ENCODE measurements at regions not wholly inside any gene's neighbourhood (a gene's known extent, or its start where the extent isn't known, plus 50 kb on each side); places are given as distances from the start of the nearest gene placed in this dataset.
"Not testable (repeated sequence)": the region's sequence is repeated elsewhere in the genome, so short reads cannot be mapped to it uniquely, and the experiment has no call there.

GRCh38 chr3:168796339-168796738 is 700.6 kb upstream of the GOLIM4 start:
- Mint-ChIP-seq H3K27me3 (ENCODE audit: low read depth) (no peaks in the 10 kb centered on the region), H3K4me1 (ENCODE audit: low read depth) (no peaks in the 10 kb centered on the region), H3K4me3 (no peak overlapping the region), H3K36me3 (ENCODE audit: insufficient read depth) (no peaks in the 10 kb centered on the region), H3K9me3 (no peaks in the 10 kb centered on the region)
- ATAC-seq (no peak), DNase-seq (no peak)

- Mint-ChIP-seq H3K4me1 (ENCODE audit: low read depth) (no peaks in the 10 kb centered on the region), H3K9me3 (no peaks in the 10 kb centered on the region), H3K27me3 (ENCODE audit: low read depth) (no peaks in the 10 kb centered on the region), H3K4me3 (no peak overlapping the region), H3K36me3 (ENCODE audit: insufficient read depth) (no peaks in the 10 kb centered on the region)
- DNase-seq (no peak), ATAC-seq (no peak)
These were observed 698.7 kb upstream of the GOLIM4 start for GRCh38 chr3:168794427-168794826.

- Mint-ChIP-seq H3K36me3 (ENCODE audit: insufficient read depth) (no peaks in the 10 kb centered on the region), H3K4me1 (ENCODE audit: low read depth) (no peaks in the 10 kb centered on the region), H3K27me3 (ENCODE audit: low read depth) (no peaks in the 10 kb centered on the region), H3K9me3 (peaks cover 14% of the 10 kb centered on the region), H3K4me3 (no peak overlapping the region)
- no peak for ATAC-seq
- DNase-seq, result no peak
These were observed 686.5 kb upstream of the GOLIM4 start for GRCh38 chr3:168782193-168782592.

GRCh38 chr3:168779970-168780645 is 684.4 kb upstream of the GOLIM4 start:
- H3K27me3 Mint-ChIP-seq (ENCODE audit: low read depth); ATAC-seq; DNase-seq; H3K4me1 Mint-ChIP-seq (ENCODE audit: low read depth); H3K36me3 Mint-ChIP-seq (ENCODE audit: insufficient read depth); H3K4me3 Mint-ChIP-seq: not testable (repeated sequence)
- H3K9me3 Mint-ChIP-seq, result peaks cover 14% of the 10 kb centered on the region

- H3K9me3 Mint-ChIP-seq, result peaks cover 9% of the 10 kb centered on the region
- ATAC-seq (no peak), DNase-seq (no peak)
- no peak overlapping the region for H3K4me3 Mint-ChIP-seq
- no peaks in the 10 kb centered on the region for H3K36me3 Mint-ChIP-seq (ENCODE audit: insufficient read depth)
- no peaks in the 10 kb centered on the region for H3K27me3 Mint-ChIP-seq (ENCODE audit: low read depth)
- H3K4me1 Mint-ChIP-seq (ENCODE audit: low read depth), result no peaks in the 10 kb centered on the region
These were observed 658.0 kb upstream of the GOLIM4 start for GRCh38 chr3:168753724-168754123.

- Mint-ChIP-seq H3K9me3 (peaks cover 3% of the 10 kb centered on the region), H3K36me3 (ENCODE audit: insufficient read depth) (no peaks in the 10 kb centered on the region), H3K4me3 (no peak overlapping the region), H3K27me3 (ENCODE audit: low read depth) (no peaks in the 10 kb centered on the region), H3K4me1 (ENCODE audit: low read depth) (no peaks in the 10 kb centered on the region)
- ATAC-seq (no peak), DNase-seq (no peak)
These were observed 656.6 kb upstream of the GOLIM4 start for GRCh38 chr3:168752339-168752738.

- no peaks in the 10 kb centered on the region for H3K36me3 Mint-ChIP-seq (ENCODE audit: insufficient read depth)
- DNase-seq, result no peak
- no peaks in the 10 kb centered on the region for H3K27me3 Mint-ChIP-seq (ENCODE audit: low read depth)
- H3K4me3 Mint-ChIP-seq, result no peak overlapping the region
- no peaks in the 10 kb centered on the region for H3K4me1 Mint-ChIP-seq (ENCODE audit: low read depth)
- H3K9me3 Mint-ChIP-seq, result peaks cover 17% of the 10 kb centered on the region
- no peak for ATAC-seq
These were observed 652.0 kb upstream of the GOLIM4 start for GRCh38 chr3:168747697-168748096.

GRCh38 chr3:168738527-168739325 is 643.0 kb upstream of the GOLIM4 start:
- peaks cover 21% of the 10 kb centered on the region for H3K9me3 Mint-ChIP-seq
- H3K4me1 Mint-ChIP-seq (ENCODE audit: low read depth), result no peaks in the 10 kb centered on the region
- no peak overlapping the region for H3K4me3 Mint-ChIP-seq
- no peaks in the 10 kb centered on the region for H3K36me3 Mint-ChIP-seq (ENCODE audit: insufficient read depth)
- ATAC-seq, result no peak
- no peaks in the 10 kb centered on the region for H3K27me3 Mint-ChIP-seq (ENCODE audit: low read depth)
- no peak for DNase-seq

- no peak for ATAC-seq
- no peak for DNase-seq
- Mint-ChIP-seq H3K9me3 (peaks cover 26% of the 10 kb centered on the region), H3K4me3 (no peak overlapping the region), H3K4me1 (ENCODE audit: low read depth) (no peaks in the 10 kb centered on the region), H3K27me3 (ENCODE audit: low read depth) (no peaks in the 10 kb centered on the region), H3K36me3 (ENCODE audit: insufficient read depth) (no peaks in the 10 kb centered on the region)
These were observed 640.5 kb upstream of the GOLIM4 start for GRCh38 chr3:168736202-168736601.

- H3K9me3 Mint-ChIP-seq, result peaks cover 25% of the 10 kb centered on the region
- DNase-seq (no peak), ATAC-seq (no peak)
- no peaks in the 10 kb centered on the region for H3K27me3 Mint-ChIP-seq (ENCODE audit: low read depth)
- no peaks in the 10 kb centered on the region for H3K36me3 Mint-ChIP-seq (ENCODE audit: insufficient read depth)
- H3K4me1 Mint-ChIP-seq (ENCODE audit: low read depth), result no peaks in the 10 kb centered on the region
- no peak overlapping the region for H3K4me3 Mint-ChIP-seq
These were observed 634.3 kb upstream of the GOLIM4 start for GRCh38 chr3:168730073-168730472.

GRCh38 chr3:168722091-168722490 is 626.4 kb upstream of the GOLIM4 start:
- Mint-ChIP-seq H3K4me3 (no peak overlapping the region), H3K27me3 (ENCODE audit: low read depth) (no peaks in the 10 kb centered on the region), H3K4me1 (ENCODE audit: low read depth) (no peaks in the 10 kb centered on the region), H3K36me3 (ENCODE audit: insufficient read depth) (no peaks in the 10 kb centered on the region), H3K9me3 (peaks cover 12% of the 10 kb centered on the region)
- ATAC-seq (no peak), DNase-seq (no peak)

- Mint-ChIP-seq H3K36me3 (ENCODE audit: insufficient read depth) (no peaks in the 10 kb centered on the region), H3K27me3 (ENCODE audit: low read depth) (no peaks in the 10 kb centered on the region), H3K4me1 (ENCODE audit: low read depth) (no peaks in the 10 kb centered on the region), H3K9me3 (no peaks in the 10 kb centered on the region), H3K4me3 (no peak overlapping the region)
- no peak for DNase-seq
- ATAC-seq, result no peak
These were observed 619.0 kb upstream of the GOLIM4 start for GRCh38 chr3:168714609-168715240.

GRCh38 chr3:168709073-168709472 is 613.3 kb upstream of the GOLIM4 start:
- Mint-ChIP-seq H3K9me3 (no peaks in the 10 kb centered on the region), H3K4me1 (ENCODE audit: low read depth) (no peaks in the 10 kb centered on the region), H3K4me3 (no peak overlapping the region), H3K27me3 (ENCODE audit: low read depth) (no peaks in the 10 kb centered on the region), H3K36me3 (ENCODE audit: insufficient read depth) (no peaks in the 10 kb centered on the region)
- DNase-seq (no peak), ATAC-seq (no peak)

- Mint-ChIP-seq H3K27me3 (ENCODE audit: low read depth) (no peaks in the 10 kb centered on the region), H3K36me3 (ENCODE audit: insufficient read depth) (no peaks in the 10 kb centered on the region), H3K4me3 (no peak overlapping the region), H3K4me1 (ENCODE audit: low read depth) (no peaks in the 10 kb centered on the region), H3K9me3 (no peaks in the 10 kb centered on the region)
- ATAC-seq (no peak), DNase-seq (no peak)
These were observed 612.2 kb upstream of the GOLIM4 start for GRCh38 chr3:168707900-168708299.

- Mint-ChIP-seq H3K27me3 (ENCODE audit: low read depth) (no peaks in the 10 kb centered on the region), H3K36me3 (ENCODE audit: insufficient read depth) (no peaks in the 10 kb centered on the region), H3K4me3 (no peak overlapping the region), H3K9me3 (no peaks in the 10 kb centered on the region), H3K4me1 (ENCODE audit: low read depth) (no peaks in the 10 kb centered on the region)
- DNase-seq (no peak), ATAC-seq (no peak)
These were observed 609.7 kb upstream of the GOLIM4 start for GRCh38 chr3:168705412-168705811.
